GM21529 (cell line): ENCODE measurements at regions not wholly inside any gene's neighbourhood (a gene's known extent, or its start where the extent isn't known, plus 50 kb on each side); places are given as distances from the start of the nearest gene placed in this dataset.

Source experiments
- ATAC-seq: cut with Tn5 transposase; IDR thresholded peaks from one replicate; pipeline ENCODE4 v1.9.1; 2021; ENCODE audit not compliant: unreplicated experiment

DNA sequence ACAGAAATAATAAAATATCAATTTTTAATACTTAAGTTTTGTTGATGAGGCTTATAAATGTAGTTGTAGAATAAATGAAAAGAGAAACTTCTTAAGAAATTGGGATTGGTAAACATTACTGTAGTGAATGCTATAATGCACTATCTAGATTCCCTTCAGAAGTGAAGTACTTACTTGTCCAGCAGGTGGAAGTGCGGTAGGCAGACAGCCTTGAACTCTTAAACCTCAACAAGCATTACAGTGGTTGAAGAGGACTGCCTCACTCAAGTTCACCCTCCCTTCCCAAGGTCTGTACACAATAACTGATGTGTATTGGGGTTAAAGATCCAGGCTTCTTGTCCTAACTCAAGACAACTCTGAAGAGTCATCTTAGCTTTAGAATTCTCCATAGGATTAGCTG is 931.0 kb upstream of the LRRTM1 start:
- ATAC-seq: no peak

DNA sequence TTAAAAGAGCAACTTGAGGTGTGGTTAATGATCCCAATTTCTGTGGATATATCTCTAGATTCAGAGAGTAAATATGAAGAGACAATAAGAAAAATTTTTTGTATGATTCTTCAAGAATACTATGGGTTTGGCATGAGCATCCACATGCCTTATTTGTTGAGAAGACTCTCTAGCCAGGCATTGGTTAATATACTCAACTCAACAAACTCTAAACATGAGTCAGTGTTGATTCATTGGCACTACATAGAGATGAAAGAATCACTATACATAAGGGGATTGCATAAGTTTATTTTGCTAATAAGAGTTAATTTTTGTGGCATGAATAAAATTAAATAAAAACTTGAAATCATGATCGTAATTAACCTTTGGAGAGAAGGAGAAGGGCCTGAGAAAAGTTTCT is 930.2 kb upstream of the LRRTM1 start:
- no peak for ATAC-seq

DNA sequence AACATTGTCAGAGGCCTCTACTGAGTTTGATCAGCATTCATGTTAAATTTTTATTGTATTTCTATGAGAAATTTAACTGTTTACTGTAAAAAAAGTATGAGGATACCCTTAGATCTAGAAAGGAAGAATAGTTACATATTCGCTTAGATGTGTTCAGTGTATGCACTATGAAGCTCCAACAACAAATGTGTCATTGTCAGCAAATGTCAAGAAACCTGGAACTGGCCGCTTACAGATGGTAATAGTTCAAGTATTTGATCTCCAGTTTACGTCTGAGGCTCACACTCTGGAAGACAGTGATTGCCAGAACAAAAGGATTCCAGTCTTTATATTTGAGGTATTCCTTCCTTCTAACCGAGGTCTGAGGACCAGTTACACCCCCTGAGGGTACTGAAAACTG is 921.2 kb upstream of the LRRTM1 start:
- no peak for ATAC-seq

DNA sequence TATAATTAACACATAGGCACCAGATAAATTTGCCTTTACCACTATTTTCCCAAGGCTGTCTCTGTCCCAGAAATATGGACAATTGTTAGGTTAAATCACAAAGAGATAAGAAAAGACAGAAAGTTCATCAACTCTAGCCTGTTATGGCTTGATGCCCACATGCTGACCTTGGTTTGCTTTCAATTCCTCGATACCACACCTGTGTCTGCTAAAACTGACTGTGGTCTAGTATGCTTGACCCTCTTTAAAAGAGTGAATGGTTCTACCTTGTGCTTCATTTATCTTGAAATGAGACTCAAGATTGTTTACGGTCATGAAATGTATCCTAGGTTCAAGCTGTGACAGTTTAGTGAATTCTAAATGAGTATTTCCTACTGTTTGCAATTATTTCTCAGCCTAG is 909.0 kb upstream of the LRRTM1 start:
- no peak for ATAC-seq

DNA sequence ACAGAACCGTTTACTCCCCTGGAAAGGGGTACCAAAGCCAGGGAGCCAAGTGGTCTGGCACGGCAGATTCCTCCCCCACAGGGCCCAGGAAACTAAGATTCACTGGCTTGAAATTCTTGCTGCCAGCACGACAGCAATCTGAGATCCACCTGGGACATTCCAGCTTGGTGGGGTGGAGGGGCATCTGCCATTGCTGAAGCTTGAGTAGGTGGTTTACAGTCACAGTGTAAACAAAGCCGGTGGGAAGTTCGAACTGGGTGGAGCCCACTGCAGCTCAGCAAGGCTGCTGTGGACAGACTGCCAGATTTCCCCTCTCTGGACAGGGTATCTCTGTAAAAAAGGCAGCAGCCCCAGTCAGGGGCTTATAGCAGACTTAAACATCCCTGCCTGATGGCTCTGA is 901.7 kb upstream of the LRRTM1 start:
- no peak for ATAC-seq

DNA sequence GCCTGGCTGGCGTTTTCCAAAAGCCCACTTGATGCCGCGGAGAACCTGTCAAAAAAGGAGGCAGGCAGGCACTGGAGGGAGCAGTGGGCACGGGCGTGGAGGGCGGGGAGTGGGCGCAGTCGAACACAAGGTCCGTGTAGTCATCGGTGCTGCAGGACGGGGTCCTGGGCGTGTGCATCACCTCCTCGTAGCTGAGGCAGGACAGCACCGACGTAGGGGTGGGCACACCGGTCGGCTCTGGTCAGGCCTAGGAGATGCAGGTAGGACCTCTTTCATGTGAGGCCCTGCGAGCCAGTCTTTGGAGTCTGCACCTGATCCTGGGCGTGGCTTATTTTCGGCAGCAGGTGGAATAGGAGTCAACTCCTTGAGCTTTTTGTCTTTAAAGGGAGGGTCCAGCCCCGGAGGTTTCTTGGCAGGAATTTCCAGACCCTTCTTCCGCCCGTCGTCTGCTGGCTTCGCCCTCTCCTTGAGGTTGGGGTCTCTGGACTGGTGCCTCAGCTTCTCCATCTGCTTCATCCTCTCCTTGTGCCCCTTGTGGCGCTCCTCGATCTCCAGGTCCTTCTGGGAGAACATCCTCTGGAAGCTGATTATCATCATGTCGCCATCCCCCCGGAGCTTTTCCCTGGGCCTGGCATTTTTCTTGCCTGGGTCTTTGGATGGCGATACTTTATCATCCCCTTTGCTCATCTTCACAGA is 892.5 kb upstream of the LRRTM1 start:
- ATAC-seq: no peak

DNA sequence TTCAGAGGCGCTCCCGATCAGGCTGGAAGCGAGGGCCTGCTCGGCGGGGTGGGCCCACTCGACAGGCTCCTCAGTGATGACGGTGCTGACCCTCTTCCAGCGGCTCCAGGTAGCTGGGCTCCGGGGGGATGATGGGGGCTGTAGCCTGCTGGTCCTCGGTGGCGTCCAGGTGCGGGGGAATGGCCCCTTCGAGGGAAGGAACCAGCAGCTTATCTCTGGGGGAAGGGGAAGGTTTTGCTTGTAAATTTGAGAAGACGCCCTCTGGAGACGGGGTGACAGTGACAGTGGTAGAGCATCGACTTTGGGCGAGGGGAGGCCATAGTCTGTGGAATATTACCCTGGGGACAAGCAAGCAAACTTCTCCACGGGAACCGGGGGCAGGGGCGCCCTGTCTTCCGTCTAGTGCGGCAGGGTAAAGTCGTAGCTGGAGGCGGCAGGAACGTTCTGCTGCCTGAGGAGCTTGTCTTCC is 891.9 kb upstream of the LRRTM1 start:
- no peak for ATAC-seq

DNA sequence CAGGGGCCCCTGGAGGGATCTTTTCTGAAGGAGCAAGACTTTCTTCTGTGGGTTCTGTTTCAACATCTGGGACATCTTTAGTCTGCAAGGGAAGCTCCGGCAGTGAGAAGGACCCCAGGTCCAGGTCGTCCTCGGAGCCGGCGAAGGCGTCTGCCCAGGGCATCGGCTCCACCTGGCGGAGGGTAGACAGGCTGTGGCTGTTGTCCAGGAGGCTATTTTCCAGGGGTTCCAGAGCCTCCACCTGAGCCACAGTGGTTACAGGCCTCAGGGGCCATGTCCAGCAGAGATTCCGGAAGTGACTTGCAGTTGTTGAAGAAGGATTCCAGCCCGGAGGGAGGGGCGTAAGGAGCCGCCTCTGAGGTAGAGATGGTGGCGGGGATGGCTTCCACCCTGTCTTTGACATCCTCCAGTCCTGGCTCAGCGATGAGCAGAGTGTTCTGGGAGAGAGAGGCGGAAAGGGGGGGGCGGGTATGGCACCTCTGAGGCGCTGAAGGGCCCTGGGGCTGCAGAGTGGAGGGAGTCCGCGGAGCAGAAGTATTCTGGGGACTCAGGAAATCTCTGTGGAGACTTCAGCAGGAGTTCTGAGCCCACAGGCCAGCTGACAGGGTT is 891.3 kb upstream of the LRRTM1 start:
- no peak for ATAC-seq

DNA sequence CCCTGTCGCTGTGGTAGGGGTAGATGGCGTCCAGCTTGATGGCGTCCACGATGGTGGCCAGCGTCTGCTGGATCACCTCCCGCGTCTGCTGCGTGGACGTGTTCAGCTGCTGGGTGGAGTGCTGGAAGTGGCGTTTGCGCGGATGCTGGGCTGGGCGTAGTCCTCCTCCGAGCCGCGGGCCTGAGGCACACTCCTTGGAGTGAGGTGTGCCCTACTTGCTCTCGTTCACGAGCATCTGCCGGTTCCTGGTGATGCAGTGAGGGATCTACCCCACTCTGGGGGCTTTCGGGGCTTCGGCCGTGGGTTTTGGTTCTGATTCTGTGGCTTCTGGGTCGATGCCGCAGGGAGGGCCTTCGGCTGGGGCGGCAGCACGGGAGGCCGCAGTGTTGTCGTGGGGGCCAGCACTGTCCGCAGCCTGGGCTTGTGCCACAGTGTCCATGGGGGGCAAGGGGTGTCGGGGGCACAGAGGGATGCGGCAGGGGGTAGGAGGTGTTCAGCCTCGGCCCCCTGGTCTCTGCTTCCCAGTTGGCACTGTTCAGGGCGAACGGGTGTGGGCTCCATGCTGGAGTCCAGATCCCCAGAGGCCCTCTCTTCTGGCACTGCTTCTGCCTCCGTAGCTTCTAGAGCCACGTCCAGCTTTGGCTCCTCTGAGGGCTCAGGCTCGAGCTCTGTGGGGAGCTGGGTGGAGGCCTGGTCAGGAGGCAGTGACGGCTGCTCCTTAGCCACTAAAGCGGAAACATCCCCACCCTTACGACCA is 890.6 kb upstream of the LRRTM1 start:
- no peak for ATAC-seq

DNA sequence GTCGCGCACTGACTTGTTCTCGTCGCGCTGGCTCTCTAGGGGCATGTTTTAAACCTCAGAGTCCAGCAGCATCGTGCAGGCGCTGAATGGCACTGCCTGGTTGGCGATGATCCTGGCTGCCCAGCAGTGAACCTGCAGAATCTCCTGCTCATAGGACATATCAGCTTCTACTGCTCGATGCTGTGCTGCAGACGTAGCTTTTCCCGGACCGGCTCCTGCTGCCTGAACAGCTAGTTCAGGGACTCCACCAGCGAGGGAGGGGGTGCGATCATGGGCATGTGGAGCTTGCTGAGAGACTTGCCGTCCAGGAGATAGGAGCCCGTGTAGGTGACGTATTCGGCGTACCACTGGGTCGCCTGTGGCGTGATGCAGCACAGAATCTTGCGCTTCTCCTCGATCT is 890.0 kb upstream of the LRRTM1 start:
- ATAC-seq: no peak

DNA sequence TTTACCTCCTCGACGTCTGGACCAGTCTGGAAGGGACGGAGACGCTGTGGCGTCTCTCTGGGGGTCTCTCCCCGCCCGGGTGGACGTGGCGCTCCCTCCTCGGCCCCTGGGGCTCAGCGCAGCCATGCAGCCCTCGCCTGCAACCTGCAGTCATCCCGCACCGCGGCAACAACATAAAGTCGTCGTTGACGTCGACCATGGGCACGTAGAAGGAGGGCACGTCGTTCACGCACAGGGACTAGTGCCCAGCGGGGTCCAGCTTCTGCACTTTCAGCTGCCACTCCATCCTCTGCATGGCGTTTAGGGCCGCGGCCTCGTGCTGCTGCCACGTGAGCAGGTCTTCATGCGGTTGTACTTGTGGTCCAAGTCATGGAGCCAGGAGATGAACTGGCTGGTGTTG is 889.6 kb upstream of the LRRTM1 start:
- ATAC-seq: no peak

DNA sequence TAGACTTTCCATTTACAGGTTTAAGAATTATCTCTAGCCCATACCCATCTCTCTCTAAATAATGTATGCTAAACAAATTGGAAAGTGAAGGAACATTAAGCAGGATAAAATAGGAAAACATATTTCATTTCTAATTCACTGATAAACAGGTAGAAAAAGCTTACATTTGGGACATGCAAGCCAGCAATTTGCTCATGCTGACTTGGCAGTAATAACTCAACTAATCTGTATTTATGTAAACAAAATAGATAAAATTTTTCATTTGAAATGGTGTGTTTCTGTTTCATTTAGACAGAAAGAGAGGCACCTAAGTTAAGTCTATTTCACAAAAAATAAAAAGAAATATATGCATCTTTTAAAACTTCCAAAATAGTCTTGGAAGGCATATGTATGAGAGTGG is 877.3 kb upstream of the LRRTM1 start:
- no peak for ATAC-seq

DNA sequence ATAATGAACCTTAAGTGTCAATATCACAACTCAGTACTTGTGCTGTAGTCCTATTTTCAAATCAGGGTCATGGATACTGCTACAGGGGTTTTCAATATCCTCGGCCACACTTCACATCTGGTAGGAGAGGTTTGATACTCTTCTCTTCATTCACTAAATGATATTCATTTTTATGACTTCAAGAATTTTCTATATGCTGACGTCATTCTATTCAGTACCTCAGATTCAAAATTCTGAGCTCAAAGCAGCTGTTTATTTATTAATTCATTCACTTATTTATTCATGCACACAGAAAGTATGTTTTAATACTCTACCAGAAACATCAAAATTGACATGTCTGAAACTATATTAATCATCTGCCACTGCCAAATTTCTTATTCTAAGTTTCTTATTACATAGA is 866.9 kb upstream of the LRRTM1 start:
- ATAC-seq: no peak

DNA sequence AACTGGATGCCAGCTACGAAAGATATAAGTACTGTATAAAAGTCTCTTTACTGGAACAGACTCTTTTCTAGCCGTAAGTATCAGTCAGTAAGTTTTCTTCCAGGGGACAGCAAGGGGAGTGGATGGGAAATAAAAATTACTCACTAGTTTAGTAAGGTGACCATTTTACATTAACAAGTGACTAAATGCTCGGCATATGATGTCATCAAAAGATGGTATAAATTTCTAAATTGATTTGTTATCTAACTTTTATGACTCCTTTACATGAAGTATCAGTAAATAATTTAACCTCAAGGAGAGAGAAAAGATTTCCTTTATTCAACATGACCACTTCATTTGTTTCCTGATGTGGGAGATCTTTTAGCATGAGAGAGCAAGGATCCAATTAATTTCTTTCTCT is 859.0 kb upstream of the LRRTM1 start:
- ATAC-seq: no peak

DNA sequence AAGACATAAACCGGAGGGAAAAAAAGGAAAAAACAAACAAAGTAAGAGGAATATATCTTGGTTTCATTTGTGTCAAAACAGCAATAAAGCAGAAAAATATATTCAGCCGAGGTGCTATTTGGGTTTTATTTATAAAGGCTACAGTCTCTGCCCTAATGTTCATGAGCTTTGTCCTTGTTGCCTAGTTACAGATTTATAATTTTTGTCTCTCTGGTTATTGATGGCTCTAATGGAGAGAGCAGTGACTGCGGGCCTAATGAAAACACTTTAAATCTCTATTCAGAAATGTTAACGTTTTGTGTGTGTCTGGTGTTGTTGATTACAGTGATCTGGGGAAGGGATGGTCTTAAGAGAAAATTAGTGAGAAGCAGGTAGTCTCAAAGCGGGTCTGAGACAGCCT is 854.0 kb upstream of the LRRTM1 start:
- no peak for ATAC-seq

DNA sequence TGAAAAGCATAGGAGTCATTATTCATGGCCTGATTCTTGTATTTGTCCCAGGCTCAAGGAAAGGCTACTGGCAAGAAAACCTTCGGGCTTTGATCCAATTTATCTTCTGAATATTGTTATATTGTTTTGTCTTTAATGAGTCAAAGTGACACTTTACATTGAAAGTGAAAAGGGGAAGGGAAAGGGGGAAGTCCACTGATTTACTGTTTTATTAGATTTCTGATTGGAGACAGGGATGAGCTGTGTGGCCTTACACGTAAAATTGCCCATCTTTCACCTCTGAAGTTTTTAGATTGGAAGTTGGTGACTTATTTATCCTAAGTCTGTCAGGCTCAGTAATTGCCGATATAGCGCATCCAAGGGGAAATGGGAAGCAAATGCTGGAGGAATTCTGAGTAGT is 843.8 kb upstream of the LRRTM1 start:
- no peak for ATAC-seq

DNA sequence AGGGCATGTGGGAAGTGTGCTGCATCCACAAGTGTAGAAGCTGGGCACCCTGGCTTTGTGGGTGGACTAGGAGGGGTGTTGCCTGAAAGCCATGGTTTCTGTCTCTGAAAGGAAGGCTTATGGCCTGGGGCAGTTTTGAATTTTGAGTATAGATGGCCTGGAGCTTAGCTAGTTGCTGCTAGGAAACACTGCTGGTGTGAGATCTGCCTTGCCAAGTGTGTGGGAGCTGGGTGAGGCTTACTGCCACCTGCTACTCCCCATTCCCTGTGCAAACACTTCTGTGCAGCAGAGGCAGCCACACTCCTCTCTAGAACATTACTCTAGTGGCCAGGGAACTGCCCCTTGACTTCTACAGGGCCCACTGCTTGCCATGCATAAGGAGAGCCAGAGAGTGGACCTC is 831.7 kb upstream of the LRRTM1 start:
- ATAC-seq: no peak

DNA sequence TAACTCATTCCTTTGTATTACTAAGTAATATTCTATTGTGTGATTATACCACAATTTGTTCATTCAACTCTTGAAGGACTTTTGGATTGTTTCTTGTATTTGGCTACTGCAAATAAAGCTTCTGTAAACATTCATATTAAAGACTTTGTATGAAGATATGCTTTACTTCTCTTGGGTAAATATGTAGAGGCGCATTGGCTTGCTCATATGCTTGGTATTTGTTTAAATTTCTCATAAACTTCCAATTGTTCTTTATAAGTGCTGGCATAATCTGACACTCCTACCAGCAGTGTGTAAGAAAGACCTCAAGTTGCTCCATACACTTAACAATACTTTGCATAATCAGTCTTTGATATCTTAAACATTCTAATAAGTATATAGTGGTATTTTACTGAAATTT is 792.8 kb upstream of the LRRTM1 start:
- no peak for ATAC-seq

DNA sequence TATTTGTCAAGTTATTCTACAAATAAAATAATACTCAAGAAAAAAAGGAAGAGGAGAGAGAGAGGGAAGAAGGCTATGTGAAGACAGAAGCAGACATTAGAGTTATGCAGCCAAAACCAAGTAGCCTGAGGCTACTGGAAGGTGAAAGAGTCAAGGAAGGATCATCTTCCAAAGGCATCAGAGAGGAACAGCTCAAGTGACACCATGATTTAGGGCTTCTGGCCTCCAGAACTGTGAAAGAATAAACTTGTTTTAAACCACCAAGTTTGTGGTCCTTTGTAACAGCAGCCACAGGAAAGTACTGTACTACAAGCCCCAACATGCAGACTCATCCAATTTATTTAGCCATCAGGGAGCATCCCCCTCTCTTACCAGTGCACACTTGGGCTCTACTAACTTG is 788.5 kb upstream of the LRRTM1 start:
- no peak for ATAC-seq

DNA sequence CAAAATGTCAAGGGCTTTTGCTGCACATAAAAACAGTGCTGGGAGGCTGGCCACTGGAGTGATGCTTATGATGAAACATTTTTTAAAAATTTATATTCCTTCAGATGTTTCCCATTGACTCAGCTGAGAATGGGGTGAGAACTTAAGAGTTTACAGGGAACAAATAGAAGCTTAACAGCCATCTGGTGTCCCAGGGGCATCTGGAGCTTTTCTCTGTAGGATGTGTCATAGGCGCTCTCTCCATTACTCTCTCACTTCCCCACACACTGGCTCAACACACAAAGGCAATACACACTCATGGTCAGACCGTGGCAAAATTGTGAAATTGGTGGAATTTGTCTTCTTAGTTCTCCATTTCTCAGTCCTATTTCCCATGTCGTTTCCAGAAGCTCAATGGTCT is 783.1 kb upstream of the LRRTM1 start:
- no peak for ATAC-seq

DNA sequence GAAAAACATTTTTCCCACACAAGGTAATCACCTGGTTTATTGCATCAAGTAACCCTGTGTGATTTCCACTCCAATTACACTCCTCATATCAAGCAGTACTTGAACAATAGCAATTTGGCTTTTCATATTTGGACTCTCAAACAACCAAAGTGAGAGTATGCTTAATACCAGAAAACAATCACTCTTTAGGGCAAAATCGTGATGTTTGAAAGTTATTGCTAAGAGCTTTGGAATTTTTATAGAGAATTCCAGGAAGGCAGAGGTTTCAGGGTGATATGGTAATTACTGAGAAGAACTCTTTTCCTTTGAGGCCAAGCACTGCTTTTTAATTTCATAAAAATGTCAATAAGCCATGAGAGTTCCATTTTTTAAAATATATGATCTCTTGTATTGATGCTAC is 779.5 kb upstream of the LRRTM1 start:
- no peak for ATAC-seq

DNA sequence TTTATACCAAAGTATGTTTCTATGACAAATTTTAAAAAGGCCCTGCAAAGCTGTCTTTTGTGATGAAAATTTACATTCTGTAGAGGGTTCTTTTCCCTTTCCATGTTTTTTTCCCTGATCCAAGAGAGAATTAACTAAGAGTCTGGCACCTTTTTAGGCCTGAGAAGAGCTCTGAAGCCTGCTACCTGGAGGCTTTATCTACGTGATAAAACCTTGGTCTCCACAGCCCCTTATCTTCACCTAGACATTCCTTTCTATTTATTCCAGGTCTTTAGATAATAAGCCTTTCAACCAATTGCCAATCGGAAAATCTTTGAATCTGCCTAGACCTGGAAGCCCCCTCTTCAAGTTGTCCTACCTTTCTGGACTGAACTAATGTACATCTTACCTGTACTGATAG is 774.1 kb upstream of the LRRTM1 start:
- ATAC-seq: no peak
